Mucosa of gallbladder (tissue), 1 donor: ENCODE measurements at regions not wholly inside any gene's neighbourhood (a gene's known extent, or its start where the extent isn't known, plus 50 kb on each side); places are given as distances from the start of the nearest gene placed in this dataset.

Experiments used
- DNase-seq: peaks from one replicate; pipeline ENCODE4 v3.0.0-alpha.2; 2020; ENCODE audit warnings: low spot score
- donor health status: DM: no; HTN: no; CAD: no.

DNA sequence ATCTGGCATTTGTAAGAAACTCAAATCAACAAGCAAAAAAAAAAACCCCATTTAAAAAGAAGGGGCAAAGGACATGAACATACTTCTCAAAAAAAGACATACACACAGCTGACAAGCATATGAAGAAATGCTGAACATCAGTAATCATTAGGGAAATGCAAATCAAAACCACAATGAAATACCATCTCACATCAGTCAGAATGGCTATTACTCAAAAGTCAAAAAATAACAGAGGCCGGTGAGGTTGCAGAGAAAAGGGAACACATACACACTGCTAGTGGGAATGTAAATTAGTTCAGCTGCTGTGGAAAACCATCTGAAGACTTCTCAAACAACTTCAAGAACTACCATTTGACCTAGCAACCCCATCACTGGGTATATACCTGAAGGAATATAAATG lies 199.4 kb upstream of the THBS1 start:
- DNase-seq: no peak

DNA sequence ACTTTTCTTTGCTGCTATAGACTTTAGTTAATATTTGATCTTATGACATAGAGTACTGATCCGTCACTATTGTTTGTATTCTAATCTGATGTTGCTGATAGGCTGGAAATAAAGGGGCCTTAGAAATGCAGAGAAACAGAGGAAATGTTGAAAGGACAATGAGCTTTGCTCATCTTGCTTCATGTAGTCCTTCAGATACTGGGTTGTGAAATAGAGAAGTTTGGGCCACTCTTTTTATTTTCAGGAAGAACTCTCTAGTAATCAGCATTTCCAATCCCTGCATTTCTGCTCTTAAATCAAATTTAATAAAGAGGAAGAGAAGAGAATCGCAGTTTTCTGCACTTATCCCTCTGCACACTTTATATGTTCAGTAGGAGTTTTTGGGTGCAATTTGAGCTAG lies 192.8 kb upstream of the THBS1 start:
- no peak for DNase-seq

DNA sequence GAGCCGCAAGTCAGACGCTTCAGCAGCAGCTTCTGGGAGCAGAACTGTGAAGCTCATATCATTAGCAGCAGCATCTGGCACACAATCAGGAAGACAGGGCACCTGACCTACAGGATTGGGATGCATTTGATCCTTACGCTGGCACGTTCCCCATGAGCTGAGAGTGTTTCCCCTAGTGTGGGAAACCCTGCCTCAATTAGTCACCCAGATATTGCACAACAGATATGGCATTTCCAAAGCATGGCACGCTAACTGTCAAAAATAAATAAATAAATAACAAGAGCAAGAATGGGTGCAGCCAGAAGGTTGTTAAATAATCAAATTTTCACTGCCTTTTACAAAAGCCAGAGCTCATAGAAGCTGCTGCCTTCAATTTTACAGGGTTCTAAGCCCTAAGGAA lies 189.6 kb upstream of the THBS1 start:
- no peak for DNase-seq

DNA sequence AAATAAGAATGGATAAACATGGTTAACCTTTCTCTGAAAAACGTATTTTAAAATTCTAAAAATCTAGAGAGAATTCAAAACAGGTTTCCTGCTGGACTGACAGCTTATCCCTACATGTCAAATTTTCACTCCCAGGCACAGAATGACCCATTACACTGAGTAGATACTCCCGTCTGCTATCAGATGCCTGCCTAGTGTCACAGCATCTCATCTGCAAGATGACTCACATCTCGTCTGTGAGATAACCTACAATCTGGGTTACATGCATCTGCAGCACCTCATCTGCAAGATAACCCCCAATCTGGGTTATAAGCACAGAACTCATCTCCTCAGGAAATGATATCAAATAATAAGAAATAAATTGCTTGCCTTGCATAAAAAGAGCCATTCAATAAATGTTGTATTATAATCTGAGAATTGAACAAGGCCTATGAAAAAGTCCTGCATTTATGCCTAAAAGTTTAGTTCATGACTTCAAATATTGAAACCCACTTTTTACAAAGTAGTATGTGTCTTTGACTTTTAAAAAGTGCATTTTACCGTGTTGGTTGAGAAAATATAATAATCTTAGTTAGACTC lies 188.3 kb upstream of the THBS1 start:
- DNase-seq: no peak

DNA sequence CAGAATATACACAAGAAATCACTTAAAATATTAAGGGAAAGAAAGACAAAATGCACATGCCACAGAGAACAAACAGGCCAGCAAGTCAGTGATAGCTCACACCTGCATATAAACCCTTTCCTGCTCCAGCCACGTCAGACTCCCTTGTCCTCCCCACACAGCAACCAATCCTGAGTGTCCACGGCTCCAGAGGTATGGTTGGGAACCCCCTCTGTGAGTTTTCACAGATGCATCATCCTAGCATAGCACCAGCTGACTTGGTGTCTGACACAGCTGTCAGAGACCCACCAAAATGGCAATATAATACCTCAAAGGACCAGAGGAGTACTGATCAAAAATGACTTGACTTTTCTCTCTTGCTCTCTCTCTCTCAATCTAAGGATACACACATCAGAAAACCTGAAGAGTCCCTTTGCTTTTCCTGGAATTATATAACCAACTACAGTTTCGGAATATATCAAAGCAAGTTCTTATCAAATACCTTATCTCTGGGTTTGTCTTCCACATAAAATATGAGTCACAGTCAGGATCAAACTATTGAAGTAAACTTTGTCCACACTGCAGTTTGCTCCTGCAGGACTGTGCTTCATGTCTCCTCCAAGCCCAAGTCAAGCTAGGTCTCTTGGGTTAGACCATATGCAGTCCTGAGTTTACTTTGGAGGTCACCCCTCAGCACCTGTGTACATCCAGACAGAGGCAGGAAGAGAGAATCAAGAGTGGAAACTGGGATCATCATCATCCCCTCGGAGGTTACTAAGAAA lies 187.1 kb upstream of the THBS1 start:
- DNase-seq: no peak

DNA sequence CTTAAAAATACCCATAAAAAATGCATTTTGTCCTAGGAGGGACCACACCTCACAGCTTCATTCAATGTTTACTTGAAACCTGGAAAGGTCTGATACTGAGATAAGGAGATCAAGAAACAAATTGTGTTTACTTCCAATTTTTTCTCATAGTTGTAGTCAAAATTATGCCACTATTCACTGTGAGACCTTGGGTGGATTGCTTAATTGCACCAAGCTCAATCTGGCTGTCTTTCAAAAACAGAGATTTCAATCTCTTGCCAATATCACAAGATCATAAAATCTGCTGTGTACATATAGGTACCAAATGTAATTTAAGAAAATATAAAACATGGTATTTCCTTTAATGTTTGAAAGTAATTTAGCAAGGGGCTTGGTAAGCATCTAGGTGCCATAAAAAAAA lies 186.4 kb upstream of the THBS1 start:
- DNase-seq: no peak

DNA sequence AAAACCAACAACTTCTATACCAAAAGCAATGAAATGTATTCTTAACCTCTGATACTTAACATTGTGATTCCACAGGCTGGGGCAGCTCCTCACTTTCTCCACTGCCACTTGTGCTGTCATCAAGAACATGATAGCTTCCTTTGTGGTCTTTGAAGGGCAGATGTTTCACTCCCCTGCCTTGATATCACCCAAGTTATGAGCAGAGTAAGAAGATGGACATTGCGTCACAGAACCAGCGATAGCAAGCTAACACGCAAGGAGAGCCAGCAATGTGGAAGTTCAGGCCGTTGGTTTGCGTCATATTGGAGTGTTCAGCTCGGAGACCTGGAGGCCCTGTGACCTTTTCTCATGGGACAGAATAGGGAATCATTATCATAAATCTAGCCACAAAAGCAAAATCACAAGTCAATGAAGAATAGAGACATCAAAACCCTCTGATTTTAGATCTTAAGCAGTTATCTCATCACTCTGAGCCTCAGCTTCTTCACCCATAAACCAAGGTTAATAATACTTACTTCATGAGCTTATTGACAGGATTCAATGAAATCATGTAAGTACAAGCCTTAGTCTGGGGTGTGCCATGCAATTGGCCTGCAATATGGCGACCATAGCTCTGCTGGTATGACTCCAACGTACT lies 183.8 kb upstream of the THBS1 start:
- no peak for DNase-seq

DNA sequence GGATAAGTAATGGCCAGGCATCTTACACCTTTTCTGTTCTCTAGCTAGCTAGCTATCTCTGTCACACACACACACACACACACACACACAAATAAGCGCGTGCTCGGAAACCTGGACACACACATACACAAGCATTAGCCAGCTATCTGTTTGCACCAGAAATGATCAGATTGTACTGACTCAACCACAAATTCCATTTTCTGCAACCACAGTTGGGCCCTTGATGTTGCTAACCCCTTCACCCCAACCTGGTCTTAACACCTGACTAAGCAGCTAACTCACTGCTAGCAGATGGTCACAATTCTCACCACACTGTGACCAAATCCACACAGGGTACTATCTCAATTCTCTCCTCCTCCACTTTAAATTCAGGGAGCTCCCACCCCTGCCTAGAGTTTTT lies 183.0 kb upstream of the THBS1 start:
- no peak for DNase-seq

DNA sequence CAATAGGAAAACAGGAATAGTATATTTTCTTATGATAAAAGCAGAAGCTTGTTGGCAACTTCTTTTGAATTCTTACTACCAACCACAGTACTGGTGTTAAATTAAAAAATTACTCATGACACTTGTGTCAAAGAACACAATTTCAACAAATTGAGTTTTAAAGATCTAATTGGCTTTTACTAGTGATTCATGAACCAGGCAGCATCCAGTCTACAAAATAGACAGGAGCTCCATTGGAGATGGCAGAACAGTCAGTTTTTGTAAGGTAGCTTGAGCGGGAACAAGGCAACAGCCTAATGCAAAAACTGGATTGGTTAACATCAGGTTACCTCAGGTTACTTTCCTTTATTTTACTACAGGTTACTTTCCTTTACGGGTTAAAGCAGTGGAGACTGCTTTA lies 181.3 kb upstream of the THBS1 start:
- DNase-seq: no peak

DNA sequence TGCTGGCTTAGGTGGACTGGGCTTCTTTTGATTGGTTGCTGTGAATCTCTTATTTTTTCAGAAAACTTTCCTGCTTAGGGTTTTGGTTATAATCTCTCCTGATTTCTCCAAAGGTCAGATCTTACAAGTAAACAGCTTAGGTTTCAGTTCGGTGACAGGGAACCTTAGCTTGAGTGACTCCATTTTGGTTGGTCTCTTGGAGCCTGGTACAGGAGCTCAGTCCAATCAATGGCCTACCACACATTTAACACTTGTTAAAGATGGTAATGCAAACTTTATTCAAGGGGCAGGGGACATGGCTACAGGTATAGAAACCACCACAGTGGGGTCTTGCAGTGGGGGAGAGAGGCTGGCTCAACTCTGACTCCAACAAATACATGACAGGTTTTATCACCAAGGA lies 180.9 kb upstream of the THBS1 start:
- DNase-seq: no peak

DNA sequence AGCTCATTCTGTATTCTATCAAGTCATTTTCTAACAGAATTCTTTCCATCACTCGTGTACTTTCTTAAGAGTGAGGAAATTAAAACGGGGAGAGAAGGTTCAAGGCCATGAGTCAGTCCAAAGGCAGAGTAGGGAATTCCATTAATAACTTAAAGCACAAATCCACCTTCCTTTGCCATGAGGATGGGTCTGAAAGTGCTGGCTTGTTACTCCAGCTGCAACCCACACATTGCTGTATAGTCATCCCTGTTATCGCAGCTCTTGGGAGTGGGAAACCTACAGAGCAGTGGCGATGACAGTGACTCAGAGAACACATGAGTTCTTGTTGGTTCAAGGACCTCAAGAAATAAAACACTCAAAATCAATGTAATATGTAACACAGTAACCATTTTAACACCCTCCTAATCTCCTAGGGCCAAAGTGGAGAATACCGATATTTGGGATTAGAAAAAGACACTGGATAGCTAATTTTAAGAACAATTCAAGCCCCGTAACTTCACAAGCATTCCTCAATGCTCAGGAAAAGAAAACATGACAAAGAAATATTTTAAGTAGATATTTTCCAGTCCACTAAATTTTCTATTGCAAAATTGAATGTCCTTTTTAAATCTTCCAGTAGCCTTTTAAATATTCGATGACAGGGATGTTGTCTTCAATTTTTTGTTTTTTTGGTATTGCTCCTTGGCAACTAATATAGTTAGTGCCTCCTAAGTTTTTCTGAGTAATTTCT lies 179.9 kb upstream of the THBS1 start:
- no peak for DNase-seq

DNA sequence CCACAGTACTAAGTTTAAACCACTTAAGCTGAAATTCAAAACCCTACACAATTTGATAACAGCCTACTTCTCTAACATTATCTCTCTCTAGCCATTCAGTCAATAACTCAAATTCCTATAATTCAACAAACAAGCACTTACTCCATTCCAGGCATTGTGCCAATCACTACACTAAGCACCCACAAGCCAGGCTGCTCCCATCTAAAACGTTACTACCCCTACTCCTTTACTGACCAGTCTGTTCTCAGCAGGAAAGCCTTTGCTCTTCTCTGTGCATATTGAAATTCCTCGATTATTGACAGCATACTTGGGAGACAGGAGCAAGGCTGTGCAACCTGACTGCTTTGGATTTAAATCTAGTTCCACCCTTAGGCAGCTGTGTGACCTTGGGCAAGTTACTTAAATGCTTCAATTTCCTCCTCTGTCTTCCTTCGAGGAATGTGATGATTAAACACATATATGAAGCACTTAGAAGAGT lies 177.2 kb upstream of the THBS1 start:
- DNase-seq: no peak

DNA sequence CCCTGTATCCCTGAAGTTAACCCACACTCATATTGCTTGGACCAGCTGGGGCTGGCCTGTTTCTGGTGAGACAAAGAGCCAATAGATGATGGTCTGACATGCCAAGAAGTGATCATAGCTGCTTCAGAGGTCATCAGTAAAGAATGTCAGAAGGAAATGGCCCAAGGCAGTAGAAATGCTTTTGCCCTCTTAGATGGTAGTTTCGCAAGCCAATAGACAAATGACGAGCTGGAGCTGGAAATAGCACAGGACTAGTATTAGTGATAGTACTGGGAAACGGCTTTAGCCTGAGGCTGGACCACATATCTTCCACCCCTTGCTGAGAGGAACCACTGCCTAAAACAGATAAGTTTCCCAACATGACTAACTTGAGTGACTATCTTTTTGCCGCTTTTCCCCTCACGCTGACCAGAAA lies 176.1 kb upstream of the THBS1 start:
- DNase-seq: no peak

DNA sequence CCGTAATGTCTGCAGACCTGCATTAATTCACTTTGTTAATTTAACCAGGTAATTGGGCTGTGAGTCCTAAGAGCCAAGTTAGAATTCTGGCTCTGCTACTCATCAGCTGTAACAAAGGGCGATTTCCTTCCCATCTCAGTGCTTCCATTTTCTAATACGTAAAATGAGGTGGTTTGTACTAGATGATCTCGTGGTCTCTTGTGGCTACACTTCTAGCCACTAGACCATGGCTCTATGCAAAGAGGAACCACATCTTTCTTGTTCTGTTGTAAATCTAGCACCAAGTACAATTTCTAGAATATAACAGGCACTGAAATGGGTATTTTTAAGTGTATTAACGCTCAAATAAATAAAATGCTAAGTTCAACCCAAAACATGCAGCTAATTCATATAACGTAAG lies 174.4 kb upstream of the THBS1 start:
- DNase-seq: no peak

DNA sequence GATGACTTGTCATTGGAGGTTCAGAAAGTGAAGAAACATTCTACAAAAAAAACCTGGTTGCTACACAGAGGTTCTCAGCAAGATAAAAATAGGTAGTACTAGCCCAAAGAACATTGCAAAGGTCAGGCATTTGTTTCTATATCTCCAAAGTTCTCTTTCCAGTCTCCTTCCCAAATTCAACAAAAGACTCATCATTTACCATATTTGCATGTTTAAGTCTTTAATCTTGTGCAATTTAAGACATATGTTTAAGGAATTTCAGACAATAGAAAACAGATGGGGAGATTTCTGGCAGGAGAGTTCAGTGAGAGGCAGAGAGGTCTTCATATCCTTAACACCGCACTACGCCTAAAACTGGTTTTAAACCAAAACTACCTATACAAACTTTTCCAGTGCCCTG lies 173.8 kb upstream of the THBS1 start:
- no peak for DNase-seq

DNA sequence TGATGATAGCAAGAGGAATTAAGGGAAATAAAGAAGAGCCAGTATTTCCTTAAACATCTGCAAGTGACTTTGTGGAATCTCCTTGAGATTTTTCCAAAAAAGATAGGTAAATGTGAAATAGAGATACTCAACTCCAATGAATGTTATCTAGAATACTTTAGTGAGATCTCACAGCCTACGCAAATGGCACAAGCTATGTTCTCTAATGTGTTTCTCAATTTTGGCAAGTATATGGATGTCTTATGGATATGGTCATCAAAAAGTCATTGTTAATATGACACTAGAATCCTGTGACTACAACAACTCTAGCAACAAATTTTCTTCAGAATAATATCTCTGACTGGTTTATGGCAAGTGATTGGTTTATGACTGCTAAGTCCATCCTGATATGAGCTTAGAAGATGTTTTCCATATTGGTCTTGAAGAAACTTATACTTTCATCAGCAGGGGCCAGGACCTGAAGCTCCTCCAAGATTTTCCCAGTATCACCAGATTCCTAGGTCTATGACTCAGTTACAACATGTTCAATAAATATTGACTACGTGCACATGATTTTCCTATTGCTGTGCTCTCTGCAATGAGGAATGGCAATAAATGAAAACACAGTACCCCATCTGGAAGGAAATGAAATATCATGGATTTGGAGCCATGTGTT lies 170.9 kb upstream of the THBS1 start:
- DNase-seq: no peak

DNA sequence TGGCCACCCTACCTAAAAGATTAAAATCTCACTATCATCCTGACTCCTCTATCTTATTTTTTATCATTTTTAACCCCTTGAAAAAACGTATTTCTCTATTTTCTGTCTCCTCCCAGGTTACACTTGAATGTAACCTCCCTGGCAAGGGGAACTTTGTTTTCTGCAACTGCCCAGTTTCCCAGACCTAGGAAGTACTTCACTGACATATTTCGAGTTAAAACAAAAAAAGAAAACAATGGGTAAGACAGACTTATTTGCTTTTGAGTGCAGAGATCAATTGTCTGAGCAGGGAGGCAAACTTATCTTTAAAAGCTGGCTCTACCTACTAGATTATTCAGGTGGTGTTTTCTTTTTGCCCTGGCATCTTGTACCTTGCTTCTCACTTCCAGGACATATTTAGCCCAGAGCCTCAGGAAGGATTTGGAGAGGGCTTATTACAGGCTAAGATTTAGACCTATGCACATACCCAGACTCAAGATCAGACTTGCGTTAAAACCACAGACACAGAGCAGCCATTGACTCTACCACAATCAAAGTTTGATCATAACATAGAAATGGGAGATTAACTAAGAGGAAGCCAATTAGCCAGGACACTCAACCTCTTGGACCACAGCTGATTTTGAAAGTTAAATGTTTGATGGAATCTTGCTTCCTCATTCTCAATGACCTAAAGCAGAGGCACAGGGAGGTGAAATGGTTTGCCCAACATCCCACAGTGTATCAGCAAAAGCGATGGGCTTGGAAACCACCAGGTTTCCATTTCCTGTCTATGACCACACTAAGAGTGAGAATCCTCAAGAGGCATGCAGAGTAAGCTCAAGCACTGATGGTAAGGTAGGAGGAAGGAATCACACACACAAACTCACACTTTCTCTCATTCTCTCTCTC lies 169.5 kb upstream of the THBS1 start:
- no peak for DNase-seq

DNA sequence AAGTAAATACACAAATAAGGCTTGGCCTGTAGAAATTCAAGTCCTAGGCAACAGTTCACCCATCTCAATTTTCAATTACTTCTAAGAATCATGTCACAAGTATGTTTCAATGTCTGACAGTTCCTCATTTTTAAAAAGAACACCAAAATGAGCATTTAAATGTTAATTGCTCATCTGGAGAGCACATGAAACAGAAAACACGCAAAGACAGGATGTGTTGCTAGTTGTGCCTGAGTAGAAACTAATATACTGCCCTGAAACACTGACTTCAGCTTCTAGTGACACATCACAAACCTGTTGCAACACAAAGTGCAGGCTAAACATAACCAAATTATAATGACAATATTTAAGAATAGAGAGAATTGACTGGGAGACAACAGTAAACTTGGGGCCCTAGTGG lies 167.3 kb upstream of the THBS1 start:
- DNase-seq: no peak

DNA sequence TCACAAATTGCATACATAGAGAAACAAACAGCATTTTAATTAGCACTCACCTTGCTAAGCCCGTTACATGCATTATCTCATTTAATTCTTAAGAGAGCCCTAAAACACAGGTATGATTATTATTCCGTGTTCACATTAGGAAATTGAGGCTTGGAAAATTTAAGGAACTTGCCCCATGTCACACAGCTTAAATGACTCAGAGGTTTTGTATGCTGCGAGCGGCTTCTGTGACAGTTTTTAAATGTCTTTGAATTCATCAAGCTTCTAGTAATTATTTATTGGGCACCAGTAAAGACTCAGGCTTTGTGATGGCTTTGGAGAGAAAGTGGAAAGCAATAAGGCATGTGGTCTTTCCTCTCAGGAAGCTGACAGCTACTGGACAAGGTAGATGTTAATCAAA lies 166.7 kb upstream of the THBS1 start:
- no peak for DNase-seq

DNA sequence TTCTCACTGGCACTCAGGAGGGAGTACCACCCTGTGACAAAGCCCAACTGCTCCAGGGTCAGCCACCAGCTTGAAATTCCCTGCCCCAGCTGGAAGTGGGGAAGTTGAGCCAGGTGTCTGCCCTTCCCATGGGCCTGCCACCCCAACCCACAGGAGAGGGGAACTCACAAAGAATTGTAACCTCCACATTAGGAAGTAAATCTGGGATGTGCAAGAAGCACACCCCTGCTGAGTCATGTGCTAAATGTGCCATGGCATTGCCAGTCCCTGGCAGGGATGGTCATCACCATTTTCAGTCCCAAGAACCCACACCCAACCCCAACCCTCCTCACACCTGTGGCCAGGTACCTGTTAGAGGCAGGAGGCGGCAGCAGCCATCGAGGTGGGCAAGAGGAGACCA lies 165.2 kb upstream of the THBS1 start:
- DNase-seq: no peak

DNA sequence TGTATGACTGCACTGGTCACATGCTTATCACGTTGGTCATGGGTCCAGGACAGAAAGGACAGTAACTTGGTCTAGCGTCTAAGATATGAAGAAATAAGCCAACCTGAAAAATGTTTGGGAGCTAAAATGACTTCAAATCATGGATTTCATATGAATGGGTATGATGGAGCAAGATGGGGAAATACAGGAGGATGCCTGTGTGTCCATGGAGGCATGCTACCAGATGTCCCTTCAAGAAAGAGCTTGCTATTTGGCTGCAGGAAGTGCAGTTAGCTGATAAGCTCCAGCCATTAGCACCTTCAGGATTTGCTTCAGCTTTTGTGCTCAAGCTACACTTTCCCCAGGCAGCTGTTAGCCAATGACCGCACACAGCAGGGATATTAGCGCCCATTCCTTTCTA lies 164.6 kb upstream of the THBS1 start:
- DNase-seq: no peak
